DMS79 (cell line): ENCODE measurements at regions not wholly inside any gene's neighbourhood (a gene's known extent, or its start where the extent isn't known, plus 50 kb on each side); places are given as distances from the start of the nearest gene placed in this dataset.

ENCODE experiments used
- DNase-seq: peaks from one replicate; lab custom pipeline; 2025; lab: John Stamatoyannopoulos, UW

GRCh38 chr2:237035781-237036475 is 49.8 kb upstream of the COPS8 start:
- no peak for DNase-seq
